Thyroid gland (tissue), 4 donors: ENCODE measurements at regions not wholly inside any gene's neighbourhood (a gene's known extent, or its start where the extent isn't known, plus 50 kb on each side); places are given as distances from the start of the nearest gene placed in this dataset.

Experiments used
- CTCF ChIP-seq, 6 experiments: fragments of 200-600 bp in 3 of 6; fragments of 450-650 bp in 3 of 6; sonication (generic) in 3 of 6; IDR thresholded peaks; one replicate each; pipeline ENCODE4 v1.5.1; 2016 to 2019; ENCODE audit warnings: antibody characterized with exemption in 6 of 6, mild to moderate bottlenecking in 2 of 6, inconsistent platforms in 1 of 6, moderate library complexity in 1 of 6
- POLR2A ChIP-seq, 2 donors: fragments of 450-650 bp; IDR thresholded peaks; one replicate each; pipeline ENCODE4 v1.6.1; 2017; ENCODE audit warnings: antibody characterized with exemption in 2 of 2, mild to moderate bottlenecking in 2 of 2, moderate library complexity in 1 of 2

GRCh38 chr14:29039171-29039570 is 272.6 kb downstream of the FOXG1 start:
- no peak for TF ChIP-seq CTCF (IDR thresholded peaks at IDR 0.05)
- no peak for TF ChIP-seq POLR2A (IDR thresholded peaks at IDR 0.05)
